HL-60 (cell line): ENCODE measurements at regions not wholly inside any gene's neighbourhood (a gene's known extent, or its start where the extent isn't known, plus 50 kb on each side); places are given as distances from the start of the nearest gene placed in this dataset.

Experiments
- DNase-seq, 2 experiments: peaks; one replicate each; pipeline ENCODE4 v3.0.0-alpha.2; 2010 to 2020; ENCODE audit warnings: low read depth in 1 of 2, low spot score in 1 of 2
- H3K27ac ChIP-seq: fragments of 250-450 bp; sonication (Bioruptor Pico); replicated peaks from 2 replicates; pipeline ENCODE4 v1.5.1; 2020; ENCODE audit warnings: mild to moderate bottlenecking, moderate library complexity
- H3K27me3 ChIP-seq: fragments of 250-450 bp; sonication (Bioruptor Pico); 2 replicates; pipeline ENCODE4 v1.5.1; 2021; ENCODE audit warnings: mild to moderate bottlenecking, moderate library complexity; ENCODE audit not compliant: insufficient read depth, poor library complexity, severe bottlenecking
- H3K4me3 ChIP-seq: replicated peaks from 2 replicates; pipeline ENCODE4 v1.5.1; 2011; ENCODE audit warnings: mild to moderate bottlenecking, control low read depth, low read length; ENCODE audit not compliant: insufficient read depth
- GABPA ChIP-seq: IDR thresholded peaks from 2 replicates; pipeline ENCODE4 v1.6.1; 2012; ENCODE audit warnings: low read depth
- POLR2AphosphoS5 ChIP-seq: IDR thresholded peaks from 2 replicates; pipeline ENCODE4 v1.6.1; 2012; ENCODE audit warnings: low read depth
- SPI1 ChIP-seq: IDR thresholded peaks from 2 replicates; pipeline ENCODE4 v1.6.1; 2012; ENCODE audit warnings: low read depth, mild to moderate bottlenecking, borderline replicate concordance
- TF ChIP-seq, protein P1 (sequence below): IDR thresholded peaks from one replicate; pipeline ENCODE4 v1.5.1; 2011; ENCODE audit warnings: low read length, control low read depth, inconsistent platforms; ENCODE audit not compliant: insufficient read depth
- TF ChIP-seq, protein P2 (sequence below): IDR thresholded peaks from 2 replicates; pipeline ENCODE4 v1.6.1; 2012; ENCODE audit warnings: low read depth; ENCODE audit not compliant: insufficient replicate concordance

- Histone ChIP-seq H3K27me3 (peaks cover 11% of the 10 kb centered on the region), H3K27ac (no peak overlapping the region), H3K4me3 (no peak overlapping the region)
- TF ChIP-seq GABPA (no peak), SPI1 (no peak), POLR2AphosphoS5 (no peak)
- TF ChIP-seq, protein P1, sequence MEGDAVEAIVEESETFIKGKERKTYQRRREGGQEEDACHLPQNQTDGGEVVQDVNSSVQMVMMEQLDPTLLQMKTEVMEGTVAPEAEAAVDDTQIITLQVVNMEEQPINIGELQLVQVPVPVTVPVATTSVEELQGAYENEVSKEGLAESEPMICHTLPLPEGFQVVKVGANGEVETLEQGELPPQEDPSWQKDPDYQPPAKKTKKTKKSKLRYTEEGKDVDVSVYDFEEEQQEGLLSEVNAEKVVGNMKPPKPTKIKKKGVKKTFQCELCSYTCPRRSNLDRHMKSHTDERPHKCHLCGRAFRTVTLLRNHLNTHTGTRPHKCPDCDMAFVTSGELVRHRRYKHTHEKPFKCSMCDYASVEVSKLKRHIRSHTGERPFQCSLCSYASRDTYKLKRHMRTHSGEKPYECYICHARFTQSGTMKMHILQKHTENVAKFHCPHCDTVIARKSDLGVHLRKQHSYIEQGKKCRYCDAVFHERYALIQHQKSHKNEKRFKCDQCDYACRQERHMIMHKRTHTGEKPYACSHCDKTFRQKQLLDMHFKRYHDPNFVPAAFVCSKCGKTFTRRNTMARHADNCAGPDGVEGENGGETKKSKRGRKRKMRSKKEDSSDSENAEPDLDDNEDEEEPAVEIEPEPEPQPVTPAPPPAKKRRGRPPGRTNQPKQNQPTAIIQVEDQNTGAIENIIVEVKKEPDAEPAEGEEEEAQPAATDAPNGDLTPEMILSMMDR = no peak
- TF ChIP-seq, protein P2, sequence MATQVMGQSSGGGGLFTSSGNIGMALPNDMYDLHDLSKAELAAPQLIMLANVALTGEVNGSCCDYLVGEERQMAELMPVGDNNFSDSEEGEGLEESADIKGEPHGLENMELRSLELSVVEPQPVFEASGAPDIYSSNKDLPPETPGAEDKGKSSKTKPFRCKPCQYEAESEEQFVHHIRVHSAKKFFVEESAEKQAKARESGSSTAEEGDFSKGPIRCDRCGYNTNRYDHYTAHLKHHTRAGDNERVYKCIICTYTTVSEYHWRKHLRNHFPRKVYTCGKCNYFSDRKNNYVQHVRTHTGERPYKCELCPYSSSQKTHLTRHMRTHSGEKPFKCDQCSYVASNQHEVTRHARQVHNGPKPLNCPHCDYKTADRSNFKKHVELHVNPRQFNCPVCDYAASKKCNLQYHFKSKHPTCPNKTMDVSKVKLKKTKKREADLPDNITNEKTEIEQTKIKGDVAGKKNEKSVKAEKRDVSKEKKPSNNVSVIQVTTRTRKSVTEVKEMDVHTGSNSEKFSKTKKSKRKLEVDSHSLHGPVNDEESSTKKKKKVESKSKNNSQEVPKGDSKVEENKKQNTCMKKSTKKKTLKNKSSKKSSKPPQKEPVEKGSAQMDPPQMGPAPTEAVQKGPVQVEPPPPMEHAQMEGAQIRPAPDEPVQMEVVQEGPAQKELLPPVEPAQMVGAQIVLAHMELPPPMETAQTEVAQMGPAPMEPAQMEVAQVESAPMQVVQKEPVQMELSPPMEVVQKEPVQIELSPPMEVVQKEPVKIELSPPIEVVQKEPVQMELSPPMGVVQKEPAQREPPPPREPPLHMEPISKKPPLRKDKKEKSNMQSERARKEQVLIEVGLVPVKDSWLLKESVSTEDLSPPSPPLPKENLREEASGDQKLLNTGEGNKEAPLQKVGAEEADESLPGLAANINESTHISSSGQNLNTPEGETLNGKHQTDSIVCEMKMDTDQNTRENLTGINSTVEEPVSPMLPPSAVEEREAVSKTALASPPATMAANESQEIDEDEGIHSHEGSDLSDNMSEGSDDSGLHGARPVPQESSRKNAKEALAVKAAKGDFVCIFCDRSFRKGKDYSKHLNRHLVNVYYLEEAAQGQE = no peak
- DNase-seq = no peak
Measured at GRCh38 chr12:105468464-105468863, 138.0 kb downstream of the C12orf75 start.

GRCh38 chr12:105469211-105469610, 138.7 kb downstream of the C12orf75 start:
- Histone ChIP-seq H3K27me3 (peaks cover 11% of the 10 kb centered on the region), H3K4me3 (no peak overlapping the region), H3K27ac (no peak overlapping the region)
- no peak for TF ChIP-seq SPI1
- TF ChIP-seq GABPA = no peak
- TF ChIP-seq, protein P1 = no peak
- TF ChIP-seq, protein P2 = no peak
- no peak for TF ChIP-seq POLR2AphosphoS5
- DNase-seq = no peak

DNA sequence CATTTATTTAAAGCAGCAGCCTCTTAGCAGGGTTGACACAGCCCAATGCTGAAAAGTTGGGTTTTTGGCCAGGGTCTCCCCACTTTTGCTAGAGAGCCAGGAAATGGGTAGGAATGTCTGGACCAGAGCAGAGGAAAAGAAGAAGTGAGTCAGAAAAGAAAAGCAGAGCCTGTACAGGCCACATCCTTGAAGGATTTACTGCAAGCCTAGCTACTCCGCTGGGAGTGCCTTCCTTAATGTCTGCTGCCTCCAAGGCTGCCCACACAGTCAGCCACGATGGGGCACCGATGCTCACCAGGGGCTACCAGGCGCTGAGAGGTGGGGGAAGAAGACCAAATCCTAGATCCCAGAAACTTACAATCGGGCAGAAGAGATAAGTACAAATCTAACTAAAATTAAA, 139.2 kb downstream of the C12orf75 start:
- Histone ChIP-seq H3K27me3 (peaks cover 11% of the 10 kb centered on the region), H3K4me3 (no peak overlapping the region), H3K27ac (no peak overlapping the region)
- DNase-seq = no peak
- TF ChIP-seq, protein P2 = no peak
- no peak for TF ChIP-seq POLR2AphosphoS5
- no peak for TF ChIP-seq SPI1
- TF ChIP-seq GABPA = no peak
- TF ChIP-seq, protein P1 = no peak
